ENCODE measurements at regions not wholly inside any gene's neighbourhood (a gene's known extent, or its start where the extent isn't known, plus 50 kb on each side); places are given as distances from the start of the nearest gene placed in this dataset.

- TF ChIP-seq CTCF (conservative IDR thresholded peaks at IDR 0.05; ENCODE audit: low read length) = no peak
- no peak for TF ChIP-seq EZH2phosphoT487 (IDR thresholded peaks at IDR 0.05; ENCODE audit: borderline replicate concordance, low read depth, low read length)
These were observed 96.7 kb downstream of the ASB1 start for GRCh38 chr2:238523158-238524110.

All from OCI-LY7 (cell line).